ENCODE measurements at regions not wholly inside any gene's neighbourhood (a gene's known extent, or its start where the extent isn't known, plus 50 kb on each side); places are given as distances from the start of the nearest gene placed in this dataset.

DNA sequence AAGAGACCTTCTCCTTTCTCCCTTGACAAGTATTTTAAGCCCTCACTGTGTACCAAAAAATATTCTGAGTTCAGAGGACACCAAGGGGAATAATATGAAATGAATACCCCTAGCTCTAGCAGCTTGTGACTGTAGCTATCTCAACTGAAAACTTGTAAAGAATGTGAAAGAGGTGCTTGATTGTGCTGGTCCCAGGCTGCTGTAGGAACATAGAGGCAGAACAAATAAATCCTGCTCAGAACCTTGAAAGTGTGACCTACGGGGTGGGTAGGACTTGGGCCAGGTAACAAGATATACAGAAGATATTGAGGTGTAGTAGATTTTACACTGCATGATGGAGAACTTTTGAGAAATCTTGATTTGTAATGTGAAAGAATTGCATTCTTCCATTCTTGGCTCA lies 606.8 kb downstream of the TOX3 start:
- Histone ChIP-seq H3K36me3 (ENCODE audit: control insufficient read depth in 1 of 2, insufficient read depth in 2 of 2, low read length in 2 of 2) (no peaks in the 10 kb centered on the region), H3K9me3 (ENCODE audit: control insufficient read depth in 1 of 2, insufficient read depth in 1 of 2, low read depth in 1 of 2, low read length in 2 of 2) (peaks cover 0 to 11% of the 10 kb centered on the region in 2 experiments; a peak in 2 of 4 replicates), H3K4me3 (replicated peaks in 1 of 2; ENCODE audit: low read depth in 1 of 2, low read length in 2 of 2) (no peak overlapping the region), H3K9ac (ENCODE audit: low read length) (no peak overlapping the region), H4K20me1 (ENCODE audit: insufficient read depth) (no peaks in the 10 kb centered on the region), H3K27me3 (ENCODE audit: insufficient read depth, low read length) (no peaks in the 10 kb centered on the region), H3K9me2 (ENCODE audit: insufficient read depth) (no peaks in the 10 kb centered on the region), H2AFZ (ENCODE audit: low read depth, low read length, poor library complexity, severe bottlenecking) (no peak overlapping the region), H3K79me2 (ENCODE audit: insufficient read depth, low read length) (no peaks in the 10 kb centered on the region), H3K27ac (ENCODE audit: low read depth, low read length) (no peak overlapping the region), H3K4me2 (ENCODE audit: low read length) (no peak overlapping the region), H3K4me1 (ENCODE audit: control insufficient read depth in 1 of 2, insufficient read depth in 2 of 2, low read length in 2 of 2) (no peaks in the 10 kb centered on the region)
- intact Hi-C loops (cut with micrococcal nuclease) = no loop called here
- TF ChIP-seq, protein P1, sequence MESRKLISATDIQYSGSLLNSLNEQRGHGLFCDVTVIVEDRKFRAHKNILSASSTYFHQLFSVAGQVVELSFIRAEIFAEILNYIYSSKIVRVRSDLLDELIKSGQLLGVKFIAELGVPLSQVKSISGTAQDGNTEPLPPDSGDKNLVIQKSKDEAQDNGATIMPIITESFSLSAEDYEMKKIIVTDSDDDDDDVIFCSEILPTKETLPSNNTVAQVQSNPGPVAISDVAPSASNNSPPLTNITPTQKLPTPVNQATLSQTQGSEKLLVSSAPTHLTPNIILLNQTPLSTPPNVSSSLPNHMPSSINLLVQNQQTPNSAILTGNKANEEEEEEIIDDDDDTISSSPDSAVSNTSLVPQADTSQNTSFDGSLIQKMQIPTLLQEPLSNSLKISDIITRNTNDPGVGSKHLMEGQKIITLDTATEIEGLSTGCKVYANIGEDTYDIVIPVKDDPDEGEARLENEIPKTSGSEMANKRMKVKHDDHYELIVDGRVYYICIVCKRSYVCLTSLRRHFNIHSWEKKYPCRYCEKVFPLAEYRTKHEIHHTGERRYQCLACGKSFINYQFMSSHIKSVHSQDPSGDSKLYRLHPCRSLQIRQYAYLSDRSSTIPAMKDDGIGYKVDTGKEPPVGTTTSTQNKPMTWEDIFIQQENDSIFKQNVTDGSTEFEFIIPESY (IDR thresholded peaks at IDR 0.05; ENCODE audit: extremely low read depth, insufficient replicate concordance, low read length) = no peak
- TF ChIP-seq YY1 (IDR thresholded peaks at IDR 0.05; ENCODE audit: extremely low read depth, insufficient replicate concordance, low read depth, low read length) (no peak), SIN3A (IDR thresholded peaks at IDR 0.05; ENCODE audit: low read depth) (no peak), JUND (IDR thresholded peaks at IDR 0.05) (no peak), EZH2 (IDR thresholded peaks at IDR 0.05) (no peak), CEBPB (IDR thresholded peaks at IDR 0.05; ENCODE audit: low read depth) (no peak), CBX3 (IDR thresholded peaks at IDR 0.05; ENCODE audit: low read depth) (no peak), POLR2AphosphoS5 (IDR thresholded peaks at IDR 0.05; ENCODE audit: low read depth, low read length) (no peak), FOSL1 (IDR thresholded peaks at IDR 0.05; ENCODE audit: low read depth) (no peak), SRF (IDR thresholded peaks at IDR 0.05; ENCODE audit: low read depth) (no peak)
- TF ChIP-seq, protein P2, sequence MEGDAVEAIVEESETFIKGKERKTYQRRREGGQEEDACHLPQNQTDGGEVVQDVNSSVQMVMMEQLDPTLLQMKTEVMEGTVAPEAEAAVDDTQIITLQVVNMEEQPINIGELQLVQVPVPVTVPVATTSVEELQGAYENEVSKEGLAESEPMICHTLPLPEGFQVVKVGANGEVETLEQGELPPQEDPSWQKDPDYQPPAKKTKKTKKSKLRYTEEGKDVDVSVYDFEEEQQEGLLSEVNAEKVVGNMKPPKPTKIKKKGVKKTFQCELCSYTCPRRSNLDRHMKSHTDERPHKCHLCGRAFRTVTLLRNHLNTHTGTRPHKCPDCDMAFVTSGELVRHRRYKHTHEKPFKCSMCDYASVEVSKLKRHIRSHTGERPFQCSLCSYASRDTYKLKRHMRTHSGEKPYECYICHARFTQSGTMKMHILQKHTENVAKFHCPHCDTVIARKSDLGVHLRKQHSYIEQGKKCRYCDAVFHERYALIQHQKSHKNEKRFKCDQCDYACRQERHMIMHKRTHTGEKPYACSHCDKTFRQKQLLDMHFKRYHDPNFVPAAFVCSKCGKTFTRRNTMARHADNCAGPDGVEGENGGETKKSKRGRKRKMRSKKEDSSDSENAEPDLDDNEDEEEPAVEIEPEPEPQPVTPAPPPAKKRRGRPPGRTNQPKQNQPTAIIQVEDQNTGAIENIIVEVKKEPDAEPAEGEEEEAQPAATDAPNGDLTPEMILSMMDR (IDR thresholded peaks at IDR 0.05 in 2 of 3, conservative IDR thresholded peaks at IDR 0.05 in 1 of 3; ENCODE audit: borderline replicate concordance in 1 of 3, insufficient read depth in 1 of 3, low read depth in 2 of 3, low read length in 2 of 3) = no peak
- TF ChIP-seq, protein P3, sequence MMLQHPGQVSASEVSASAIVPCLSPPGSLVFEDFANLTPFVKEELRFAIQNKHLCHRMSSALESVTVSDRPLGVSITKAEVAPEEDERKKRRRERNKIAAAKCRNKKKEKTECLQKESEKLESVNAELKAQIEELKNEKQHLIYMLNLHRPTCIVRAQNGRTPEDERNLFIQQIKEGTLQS (IDR thresholded peaks at IDR 0.05) = no peak
- ATAC-seq (no peak), DNase-seq (ENCODE audit: low read depth, low spot score) (no peak)
- CTCF ChIA-PET = no interaction called here
- RAD21 ChIA-PET (ENCODE audit: low non-redundant PET in 1 of 2, low total read pairs in 2 of 2, uncharacterized antibody in 2 of 2, unreplicated experiment in 2 of 2) = no interaction called here
- no TSS peak for BruUV-seq (replicated peaks)
- POLR2A ChIA-PET = no interaction called here
